HL-60 (cell line): ENCODE measurements at regions not wholly inside any gene's neighbourhood (a gene's known extent, or its start where the extent isn't known, plus 50 kb on each side); places are given as distances from the start of the nearest gene placed in this dataset.

Source experiments
- DNase-seq, 2 experiments: peaks; one replicate each; pipeline ENCODE4 v3.0.0-alpha.2; 2010 to 2020; ENCODE audit warnings: low read depth in 1 of 2, low spot score in 1 of 2
- H3K27ac ChIP-seq: fragments of 250-450 bp; sonication (Bioruptor Pico); replicated peaks from 2 replicates; pipeline ENCODE4 v1.5.1; 2020; ENCODE audit warnings: mild to moderate bottlenecking, moderate library complexity
- H3K27me3 ChIP-seq: fragments of 250-450 bp; sonication (Bioruptor Pico); 2 replicates; pipeline ENCODE4 v1.5.1; 2021; ENCODE audit warnings: mild to moderate bottlenecking, moderate library complexity; ENCODE audit not compliant: insufficient read depth, poor library complexity, severe bottlenecking
- H3K4me3 ChIP-seq: replicated peaks from 2 replicates; pipeline ENCODE4 v1.5.1; 2011; ENCODE audit warnings: mild to moderate bottlenecking, control low read depth, low read length; ENCODE audit not compliant: insufficient read depth
- CTCF ChIP-seq: IDR thresholded peaks from one replicate; pipeline ENCODE4 v1.5.1; 2011; ENCODE audit warnings: low read length, control low read depth, inconsistent platforms; ENCODE audit not compliant: insufficient read depth
- GABPA ChIP-seq: IDR thresholded peaks from 2 replicates; pipeline ENCODE4 v1.6.1; 2012; ENCODE audit warnings: low read depth
- POLR2AphosphoS5 ChIP-seq: IDR thresholded peaks from 2 replicates; pipeline ENCODE4 v1.6.1; 2012; ENCODE audit warnings: low read depth
- REST ChIP-seq: IDR thresholded peaks from 2 replicates; pipeline ENCODE4 v1.6.1; 2012; ENCODE audit warnings: low read depth; ENCODE audit not compliant: insufficient replicate concordance
- SPI1 ChIP-seq: IDR thresholded peaks from 2 replicates; pipeline ENCODE4 v1.6.1; 2012; ENCODE audit warnings: low read depth, mild to moderate bottlenecking, borderline replicate concordance

- Histone ChIP-seq H3K27ac (no peak overlapping the region), H3K27me3 (peaks cover 3% of the 10 kb centered on the region), H3K4me3 (no peak overlapping the region)
- TF ChIP-seq REST (no peak), SPI1 (no peak), GABPA (no peak), CTCF (no peak), POLR2AphosphoS5 (no peak)
- no peak for DNase-seq
Measured at GRCh38 chr3:150063237-150063636, 92.5 kb upstream of the PFN2 start.

- no peak overlapping the region for H3K4me3 ChIP-seq
- DNase-seq, result no peak
- TF ChIP-seq REST (no peak), CTCF (no peak), POLR2AphosphoS5 (no peak), SPI1 (no peak)
- no peak overlapping the region for H3K27ac ChIP-seq
- peaks cover 3% of the 10 kb centered on the region for H3K27me3 ChIP-seq
Measured at GRCh38 chr3:150062492-150062891, 91.8 kb upstream of the PFN2 start.

- TF ChIP-seq POLR2AphosphoS5 (no peak), GABPA (no peak), SPI1 (no peak), CTCF (no peak), REST (no peak)
- H3K4me3 ChIP-seq, result no peak overlapping the region
- H3K27ac ChIP-seq, result no peak overlapping the region
- H3K27me3 ChIP-seq, result peaks cover 3% of the 10 kb centered on the region
- no peak for DNase-seq
Measured at GRCh38 chr3:150061288-150062024, 90.8 kb upstream of the PFN2 start.
